Endodermal cell (in vitro differentiated cells): ENCODE measurements at regions not wholly inside any gene's neighbourhood (a gene's known extent, or its start where the extent isn't known, plus 50 kb on each side); places are given as distances from the start of the nearest gene placed in this dataset.
A peak's percentile ranks its signal among the peaks of the same experiment; 100 is the strongest.

ENCODE experiments used
- DNase-seq: peaks from one replicate; pipeline ENCODE4 v3.0.0-alpha.2; 2017
- H3K27ac ChIP-seq: 2 replicates; pipeline ENCODE4 v1.5.1; 2013; ENCODE audit warnings: mild to moderate bottlenecking, low read depth, low read length, moderate library complexity
- H3K27me3 ChIP-seq: 2 replicates; pipeline ENCODE4 v1.6.1; 2013; ENCODE audit warnings: mild to moderate bottlenecking, low read length, moderate library complexity; ENCODE audit not compliant: insufficient read depth, control insufficient read depth, poor library complexity, severe bottlenecking
- H3K36me3 ChIP-seq: 2 replicates; pipeline ENCODE4 v1.7.0; 2013; ENCODE audit warnings: mild to moderate bottlenecking, low read length, moderate library complexity; ENCODE audit not compliant: control insufficient read depth, insufficient read depth
- H3K4me1 ChIP-seq: one replicate; pipeline ENCODE4 v1.7.0; 2013; ENCODE audit warnings: low read length; ENCODE audit not compliant: control insufficient read depth, insufficient read depth
- H3K4me3 ChIP-seq: 2 replicates; pipeline ENCODE4 v1.5.1; 2013; ENCODE audit warnings: mild to moderate bottlenecking, low read length, moderate library complexity
- H3K9ac ChIP-seq: 2 replicates; pipeline ENCODE4 v1.6.1; 2013; ENCODE audit warnings: mild to moderate bottlenecking, low read length, moderate library complexity; ENCODE audit not compliant: poor library complexity, severe bottlenecking; ENCODE audit errors: extremely low read depth
- H3K9me3 ChIP-seq: 2 replicates; pipeline ENCODE4 v1.6.1; 2013; ENCODE audit warnings: mild to moderate bottlenecking, low read length, moderate library complexity; ENCODE audit not compliant: control insufficient read depth
- H3K27ac Mint-ChIP-seq: 2 replicates; pipeline ENCODE4 v1.8.0; 2020; ENCODE audit warnings: mixed read lengths
- H3K27me3 Mint-ChIP-seq: 2 replicates; pipeline ENCODE4 v1.8.0; 2021; ENCODE audit warnings: mild to moderate bottlenecking, mixed read lengths; ENCODE audit not compliant: insufficient read depth
- H3K36me3 Mint-ChIP-seq: 2 replicates; pipeline ENCODE4 v1.8.0; 2020; ENCODE audit warnings: low read depth, mixed read lengths
- H3K4me1 Mint-ChIP-seq: 2 replicates; pipeline ENCODE4 v1.8.0; 2020; ENCODE audit warnings: mixed read lengths
- H3K4me3 Mint-ChIP-seq: 2 replicates; pipeline ENCODE4 v1.8.0; 2020; ENCODE audit warnings: mild to moderate bottlenecking, moderate library complexity, mixed read lengths
- H3K9me3 Mint-ChIP-seq: 2 replicates; pipeline ENCODE4 v1.8.0; 2020; ENCODE audit warnings: mild to moderate bottlenecking, mixed read lengths
- WGBS, 2 experiments: methylation state at CpG; one replicate each; pipeline versions ENCODE4 v1.1.5 to v1.1.7; 2013; ENCODE audit warnings: missing lambda C conversion rate in 2 of 2, mixed read lengths in 1 of 2; ENCODE audit not compliant: insufficient coverage in 1 of 2, insufficient read length in 1 of 2; 5-methylcytosine and 5-hydroxymethylcytosine counted together
- TF ChIP-seq, protein P1 (sequence below): fragments of 200-600 bp; sonication (generic); conservative IDR thresholded peaks from 2 replicates; pipeline ENCODE4 v1.5.0; 2021; ENCODE audit warnings: antibody characterized with exemption, mild to moderate bottlenecking

DNA sequence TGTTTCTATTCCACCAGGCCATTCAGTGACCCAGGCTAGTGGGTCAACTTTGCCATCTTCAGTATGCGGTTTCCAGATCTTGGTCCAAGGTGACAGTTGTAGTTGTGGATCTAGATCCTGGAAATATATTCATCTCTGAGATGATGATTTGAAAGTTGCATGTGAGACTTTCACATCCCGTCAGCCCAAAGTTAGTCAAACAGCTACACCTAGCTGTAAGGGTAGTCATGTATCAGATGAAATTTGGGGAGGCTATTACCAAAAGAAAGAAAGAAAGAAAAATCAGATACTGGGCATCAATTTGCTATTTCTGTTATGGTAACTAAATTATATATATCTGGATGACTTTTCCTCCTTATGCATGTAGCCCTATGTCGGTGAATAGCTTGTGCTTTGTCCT lies 259.4 kb upstream of the ARX start:
- no peak overlapping the region for H3K27ac ChIP-seq
- Mint-ChIP-seq H3K36me3 (no peaks in the 10 kb centered on the region), H3K4me3 (no peak overlapping the region), H3K27ac (no peak overlapping the region), H3K4me1 (no peaks in the 10 kb centered on the region), H3K9me3 (peaks cover 4% of the 10 kb centered on the region), H3K27me3 (no peaks in the 10 kb centered on the region)
- H3K4me3 ChIP-seq: no peak overlapping the region
- H3K36me3 ChIP-seq: no peaks in the 10 kb centered on the region
- no peaks in the 10 kb centered on the region for H3K9me3 ChIP-seq
- no peaks in the 10 kb centered on the region for H3K4me1 ChIP-seq
- DNase-seq: no peak
- TF ChIP-seq, protein P1, sequence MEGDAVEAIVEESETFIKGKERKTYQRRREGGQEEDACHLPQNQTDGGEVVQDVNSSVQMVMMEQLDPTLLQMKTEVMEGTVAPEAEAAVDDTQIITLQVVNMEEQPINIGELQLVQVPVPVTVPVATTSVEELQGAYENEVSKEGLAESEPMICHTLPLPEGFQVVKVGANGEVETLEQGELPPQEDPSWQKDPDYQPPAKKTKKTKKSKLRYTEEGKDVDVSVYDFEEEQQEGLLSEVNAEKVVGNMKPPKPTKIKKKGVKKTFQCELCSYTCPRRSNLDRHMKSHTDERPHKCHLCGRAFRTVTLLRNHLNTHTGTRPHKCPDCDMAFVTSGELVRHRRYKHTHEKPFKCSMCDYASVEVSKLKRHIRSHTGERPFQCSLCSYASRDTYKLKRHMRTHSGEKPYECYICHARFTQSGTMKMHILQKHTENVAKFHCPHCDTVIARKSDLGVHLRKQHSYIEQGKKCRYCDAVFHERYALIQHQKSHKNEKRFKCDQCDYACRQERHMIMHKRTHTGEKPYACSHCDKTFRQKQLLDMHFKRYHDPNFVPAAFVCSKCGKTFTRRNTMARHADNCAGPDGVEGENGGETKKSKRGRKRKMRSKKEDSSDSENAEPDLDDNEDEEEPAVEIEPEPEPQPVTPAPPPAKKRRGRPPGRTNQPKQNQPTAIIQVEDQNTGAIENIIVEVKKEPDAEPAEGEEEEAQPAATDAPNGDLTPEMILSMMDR: peak; percentile 49
- no peaks in the 10 kb centered on the region for H3K27me3 ChIP-seq
- WGBS, 2 experiments: 90 to 100% methylated on average over 2 of the region's 3 CpGs
- no peak overlapping the region for H3K9ac ChIP-seq

DNA sequence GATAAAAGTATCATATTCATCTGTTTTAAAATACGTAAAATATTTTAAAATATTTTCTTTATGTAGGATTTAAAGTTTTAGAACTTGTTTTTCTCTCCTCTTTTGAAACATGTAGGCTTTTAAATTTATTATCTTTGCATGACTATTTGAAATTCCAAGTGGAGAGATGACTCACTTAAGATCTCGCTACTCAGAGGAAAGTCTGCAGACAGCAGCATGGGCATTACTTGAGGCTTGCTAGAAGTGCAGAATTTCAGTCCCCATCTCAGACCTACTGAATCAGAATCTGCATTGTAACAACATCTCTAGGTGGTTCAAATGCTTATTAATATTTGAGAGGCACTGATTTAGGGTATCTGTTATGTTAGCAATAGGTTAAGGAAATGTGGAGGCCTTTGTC lies 225.7 kb upstream of the ARX start:
- TF ChIP-seq, protein P1: no peak
- H3K9me3 ChIP-seq: no peaks in the 10 kb centered on the region
- H3K4me1 ChIP-seq: no peaks in the 10 kb centered on the region
- Mint-ChIP-seq H3K4me1 (no peaks in the 10 kb centered on the region), H3K9me3 (peaks cover 4% of the 10 kb centered on the region), H3K36me3 (no peaks in the 10 kb centered on the region), H3K27me3 (no peaks in the 10 kb centered on the region), H3K27ac (no peak overlapping the region), H3K4me3 (no peak overlapping the region)
- no peaks in the 10 kb centered on the region for H3K27me3 ChIP-seq
- 79% methylated on average over 1 of the region's 2 CpGs; no CpG with 5 or more reads in 1 of the 2 experiments for WGBS, 2 experiments
- H3K36me3 ChIP-seq: no peaks in the 10 kb centered on the region
- H3K27ac ChIP-seq: no peak overlapping the region
- no peak overlapping the region for H3K4me3 ChIP-seq
- H3K9ac ChIP-seq: no peak overlapping the region
- DNase-seq: no peak

DNA sequence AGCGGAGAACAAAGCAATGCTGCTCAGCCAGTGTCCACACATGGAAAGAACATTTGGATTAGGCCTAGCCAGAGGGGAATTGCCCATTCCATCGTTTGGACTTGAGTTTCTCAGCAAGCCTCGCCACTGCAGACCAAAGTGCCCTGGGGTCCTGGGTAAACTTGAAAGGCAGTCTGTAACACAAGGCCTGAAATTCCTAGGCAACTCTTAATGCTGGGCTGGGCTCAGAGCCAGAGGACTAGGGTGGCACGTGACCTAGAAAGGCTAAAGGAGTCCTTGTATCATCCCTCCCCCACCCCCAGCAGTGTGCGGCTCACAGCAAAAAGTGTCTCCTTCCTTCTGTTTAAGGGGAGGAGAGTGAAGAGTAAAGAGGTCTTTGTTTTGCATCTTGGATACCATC lies 210.4 kb upstream of the ARX start:
- H3K4me1 ChIP-seq: no peaks in the 10 kb centered on the region
- Mint-ChIP-seq H3K4me3 (no peak overlapping the region), H3K36me3 (no peaks in the 10 kb centered on the region), H3K4me1 (no peaks in the 10 kb centered on the region), H3K27ac (no peak overlapping the region), H3K27me3 (no peaks in the 10 kb centered on the region), H3K9me3 (peaks cover 8% of the 10 kb centered on the region)
- H3K27me3 ChIP-seq: no peaks in the 10 kb centered on the region
- H3K9me3 ChIP-seq: no peaks in the 10 kb centered on the region
- H3K27ac ChIP-seq: no peak overlapping the region
- 82 to 87% methylated on average over 2 to 3 of the region's 5 CpGs for WGBS, 2 experiments
- DNase-seq: no peak
- TF ChIP-seq, protein P1: no peak
- H3K9ac ChIP-seq: no peak overlapping the region
- no peak overlapping the region for H3K4me3 ChIP-seq
- H3K36me3 ChIP-seq: no peaks in the 10 kb centered on the region
